ENCODE measurements at regions not wholly inside any gene's neighbourhood (a gene's known extent, or its start where the extent isn't known, plus 50 kb on each side); places are given as distances from the start of the nearest gene placed in this dataset.

GRCh38 chr16:85979605-85980004 lies 80.6 kb downstream of the IRF8 start:
- TF ChIP-seq POLR2A (IDR thresholded peaks at IDR 0.05): no peak
- TF ChIP-seq CTCF (IDR thresholded peaks at IDR 0.05): no peak
- TF ChIP-seq POLR2AphosphoS5 (IDR thresholded peaks at IDR 0.05): no peak
